ENCODE measurements at regions not wholly inside any gene's neighbourhood (a gene's known extent, or its start where the extent isn't known, plus 50 kb on each side); places are given as distances from the start of the nearest gene placed in this dataset.

DNA sequence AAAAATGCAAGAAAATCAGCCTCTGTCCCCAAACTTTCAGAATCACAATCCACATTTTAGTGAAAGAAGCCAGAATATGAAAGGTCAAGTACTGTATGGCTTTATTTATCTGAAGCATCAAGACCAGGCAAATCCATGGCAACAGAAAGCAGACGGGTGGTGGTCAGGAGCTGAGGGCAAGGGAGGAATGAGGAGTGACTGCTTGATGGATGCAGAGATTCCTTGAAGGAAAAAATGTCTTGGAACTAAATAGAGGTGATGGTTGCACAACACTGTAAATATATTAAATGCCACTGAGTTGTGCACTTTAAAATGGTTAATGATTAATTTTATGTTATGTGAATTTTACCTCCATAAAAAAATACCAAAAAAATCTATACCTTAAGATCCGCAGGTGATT lies 165.1 kb downstream of the GXYLT1 start:
- no peaks in the 10 kb centered on the region for H3K27me3 ChIP-seq
- H3K9me3 ChIP-seq = no peaks in the 10 kb centered on the region
- H3K36me3 ChIP-seq = no peaks in the 10 kb centered on the region
- TF ChIP-seq, protein P1, sequence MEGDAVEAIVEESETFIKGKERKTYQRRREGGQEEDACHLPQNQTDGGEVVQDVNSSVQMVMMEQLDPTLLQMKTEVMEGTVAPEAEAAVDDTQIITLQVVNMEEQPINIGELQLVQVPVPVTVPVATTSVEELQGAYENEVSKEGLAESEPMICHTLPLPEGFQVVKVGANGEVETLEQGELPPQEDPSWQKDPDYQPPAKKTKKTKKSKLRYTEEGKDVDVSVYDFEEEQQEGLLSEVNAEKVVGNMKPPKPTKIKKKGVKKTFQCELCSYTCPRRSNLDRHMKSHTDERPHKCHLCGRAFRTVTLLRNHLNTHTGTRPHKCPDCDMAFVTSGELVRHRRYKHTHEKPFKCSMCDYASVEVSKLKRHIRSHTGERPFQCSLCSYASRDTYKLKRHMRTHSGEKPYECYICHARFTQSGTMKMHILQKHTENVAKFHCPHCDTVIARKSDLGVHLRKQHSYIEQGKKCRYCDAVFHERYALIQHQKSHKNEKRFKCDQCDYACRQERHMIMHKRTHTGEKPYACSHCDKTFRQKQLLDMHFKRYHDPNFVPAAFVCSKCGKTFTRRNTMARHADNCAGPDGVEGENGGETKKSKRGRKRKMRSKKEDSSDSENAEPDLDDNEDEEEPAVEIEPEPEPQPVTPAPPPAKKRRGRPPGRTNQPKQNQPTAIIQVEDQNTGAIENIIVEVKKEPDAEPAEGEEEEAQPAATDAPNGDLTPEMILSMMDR (IDR thresholded peaks at IDR 0.05) = no peak
- TF ChIP-seq POLR2A (IDR thresholded peaks at IDR 0.05) (no peak), EP300 (IDR thresholded peaks at IDR 0.05) (no peak), POLR2AphosphoS5 (IDR thresholded peaks at IDR 0.05) (no peak)
- 61 to 68% methylated on average over 2 of the region's 2 CpGs for WGBS, 2 donors
- H3K4me3 ChIP-seq = no peak overlapping the region
- ATAC-seq (ENCODE audit: low FRiP score in 2 of 2) (no peak), DNase-seq (no peak)
- no peaks in the 10 kb centered on the region for H3K4me1 ChIP-seq
- no peak overlapping the region for H3K27ac ChIP-seq

- 67 to 75% methylated on average over 2 of the region's 2 CpGs for WGBS, 2 donors
- ATAC-seq (ENCODE audit: low FRiP score in 2 of 2) (no peak), DNase-seq (no peak)
- H3K27ac ChIP-seq = no peak overlapping the region
- no peaks in the 10 kb centered on the region for H3K27me3 ChIP-seq
- H3K9me3 ChIP-seq = no peaks in the 10 kb centered on the region
- H3K36me3 ChIP-seq = no peaks in the 10 kb centered on the region
- H3K4me3 ChIP-seq = no peak overlapping the region
- TF ChIP-seq POLR2AphosphoS5 (IDR thresholded peaks at IDR 0.05) (no peak), POLR2A (IDR thresholded peaks at IDR 0.05) (no peak)
- TF ChIP-seq, protein P1 (IDR thresholded peaks at IDR 0.05) = no peak
- H3K4me1 ChIP-seq = no peaks in the 10 kb centered on the region
Observed at GRCh38 chr12:41972598-41972997, 172.1 kb downstream of the GXYLT1 start.

GRCh38 chr12:41972196-41972595 lies 172.5 kb downstream of the GXYLT1 start:
- Histone ChIP-seq H3K27ac (no peak overlapping the region), H3K36me3 (no peaks in the 10 kb centered on the region), H3K9me3 (no peaks in the 10 kb centered on the region), H3K4me1 (no peaks in the 10 kb centered on the region), H3K27me3 (no peaks in the 10 kb centered on the region), H3K4me3 (no peak overlapping the region)
- DNase-seq (no peak), ATAC-seq (ENCODE audit: low FRiP score in 2 of 2) (no peak)
- WGBS, 2 donors = 63 to 74% methylated on average over 3 of the region's 3 CpGs
- no peak for TF ChIP-seq POLR2A (IDR thresholded peaks at IDR 0.05)

DNA sequence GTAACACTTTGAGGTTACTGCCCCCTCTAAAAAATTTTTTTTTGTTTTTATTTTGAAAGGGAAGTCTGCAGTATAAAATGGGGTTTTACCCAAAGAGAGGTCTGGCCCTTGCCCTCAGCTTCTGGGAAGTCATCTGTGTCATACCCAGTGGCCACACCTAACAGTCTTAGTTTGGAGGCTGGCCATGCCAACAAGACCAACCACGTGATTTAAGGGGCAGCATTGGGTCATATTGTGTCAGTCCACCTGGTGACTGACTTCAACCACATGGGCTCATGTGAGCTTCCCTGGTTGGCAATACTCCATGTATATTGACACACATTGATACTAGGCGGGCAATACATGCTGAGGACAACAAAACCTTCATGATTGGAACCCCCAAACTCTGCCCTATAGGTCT lies 173.9 kb downstream of the GXYLT1 start:
- Histone ChIP-seq H3K27me3 (no peaks in the 10 kb centered on the region), H3K36me3 (no peaks in the 10 kb centered on the region), H3K4me1 (no peaks in the 10 kb centered on the region), H3K9me3 (no peaks in the 10 kb centered on the region), H3K27ac (no peak overlapping the region), H3K4me3 (no peak overlapping the region)
- no peak for DNase-seq
- TF ChIP-seq POLR2A (IDR thresholded peaks at IDR 0.05) (no peak), POLR2AphosphoS5 (IDR thresholded peaks at IDR 0.05) (no peak), EP300 (IDR thresholded peaks at IDR 0.05) (no peak)
- TF ChIP-seq, protein P1 (IDR thresholded peaks at IDR 0.05) = no peak
- ATAC-seq (ENCODE audit: low FRiP score in 2 of 2) = no peak
- 77 to 86% methylated on average over 2 of the region's 2 CpGs for WGBS, 2 donors

DNA sequence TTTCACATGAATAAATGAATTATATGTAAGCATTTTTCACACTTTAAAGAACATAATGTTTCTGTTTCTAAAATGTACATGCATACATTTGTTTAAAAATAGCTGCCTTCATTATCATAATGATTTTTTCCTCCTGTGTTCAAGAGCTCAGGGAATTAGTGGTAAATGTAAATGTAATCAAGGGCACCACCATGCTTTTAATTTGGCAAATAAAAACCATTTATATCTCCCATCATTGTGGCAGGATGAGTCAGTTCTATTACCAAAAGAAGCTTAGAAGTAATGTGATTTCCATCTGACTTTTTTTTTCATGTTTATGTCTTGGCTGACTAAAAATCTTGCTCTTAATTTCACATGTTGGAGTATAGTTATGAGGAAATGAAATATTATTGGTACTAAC lies 176.1 kb downstream of the GXYLT1 start:
- Histone ChIP-seq H3K4me3 (no peak overlapping the region), H3K27ac (no peak overlapping the region), H3K4me1 (no peaks in the 10 kb centered on the region), H3K36me3 (no peaks in the 10 kb centered on the region), H3K27me3 (no peaks in the 10 kb centered on the region), H3K9me3 (no peaks in the 10 kb centered on the region)
- TF ChIP-seq POLR2A (IDR thresholded peaks at IDR 0.05) = no peak
- no peak for TF ChIP-seq EP300 (IDR thresholded peaks at IDR 0.05)
- TF ChIP-seq, protein P1 (IDR thresholded peaks at IDR 0.05) = no peak
- no peak for TF ChIP-seq POLR2AphosphoS5 (IDR thresholded peaks at IDR 0.05)
- no peak for DNase-seq
- no peak for ATAC-seq (ENCODE audit: low FRiP score in 2 of 2)
